ENCODE measurements at regions not wholly inside any gene's neighbourhood (a gene's known extent, or its start where the extent isn't known, plus 50 kb on each side); places are given as distances from the start of the nearest gene placed in this dataset.

DNA sequence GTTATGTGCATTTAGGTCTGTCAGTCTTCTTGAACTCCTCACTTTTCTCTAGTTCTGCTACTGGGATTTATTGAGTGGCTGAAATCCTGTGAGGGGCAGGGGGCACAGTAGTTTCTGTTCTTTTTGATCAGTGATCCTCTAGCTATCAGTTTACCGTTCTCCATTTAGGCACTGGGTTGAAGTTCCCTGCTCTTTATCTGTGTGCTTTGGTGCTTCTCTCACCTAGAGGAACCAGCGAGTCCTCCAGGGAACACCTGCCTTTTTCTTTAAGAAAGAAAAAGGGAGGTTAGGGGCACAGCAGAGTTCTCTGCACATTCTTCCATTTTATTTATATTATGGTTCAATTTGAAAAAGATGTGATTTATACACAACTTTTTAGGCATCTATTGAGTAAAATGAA lies 503.0 kb upstream of the AGA start:
- TF ChIP-seq, protein P1, sequence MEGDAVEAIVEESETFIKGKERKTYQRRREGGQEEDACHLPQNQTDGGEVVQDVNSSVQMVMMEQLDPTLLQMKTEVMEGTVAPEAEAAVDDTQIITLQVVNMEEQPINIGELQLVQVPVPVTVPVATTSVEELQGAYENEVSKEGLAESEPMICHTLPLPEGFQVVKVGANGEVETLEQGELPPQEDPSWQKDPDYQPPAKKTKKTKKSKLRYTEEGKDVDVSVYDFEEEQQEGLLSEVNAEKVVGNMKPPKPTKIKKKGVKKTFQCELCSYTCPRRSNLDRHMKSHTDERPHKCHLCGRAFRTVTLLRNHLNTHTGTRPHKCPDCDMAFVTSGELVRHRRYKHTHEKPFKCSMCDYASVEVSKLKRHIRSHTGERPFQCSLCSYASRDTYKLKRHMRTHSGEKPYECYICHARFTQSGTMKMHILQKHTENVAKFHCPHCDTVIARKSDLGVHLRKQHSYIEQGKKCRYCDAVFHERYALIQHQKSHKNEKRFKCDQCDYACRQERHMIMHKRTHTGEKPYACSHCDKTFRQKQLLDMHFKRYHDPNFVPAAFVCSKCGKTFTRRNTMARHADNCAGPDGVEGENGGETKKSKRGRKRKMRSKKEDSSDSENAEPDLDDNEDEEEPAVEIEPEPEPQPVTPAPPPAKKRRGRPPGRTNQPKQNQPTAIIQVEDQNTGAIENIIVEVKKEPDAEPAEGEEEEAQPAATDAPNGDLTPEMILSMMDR (IDR thresholded peaks at IDR 0.05): no peak
- no peak for TF ChIP-seq POLR2A (IDR thresholded peaks at IDR 0.05)
